Stimulated activated memory B cell treated with anti-CD40 and anti-IgM and Interleukin-4, amounts not matched to agents 10 μg/mL and 1 μg/mL and 100 μg/mL, for 72 hours (primary cell): ENCODE measurements at regions not wholly inside any gene's neighbourhood (a gene's known extent, or its start where the extent isn't known, plus 50 kb on each side); places are given as distances from the start of the nearest gene placed in this dataset.
"Not testable (repeated sequence)": the region's sequence is repeated elsewhere in the genome, so short reads cannot be mapped to it uniquely, and the experiment has no call there.

ENCODE experiments used
- ATAC-seq: fragments of 150-1000 bp; cut with Tn5 transposase; 2 replicates; pipeline ENCODE4 v1.10.0; 2021
- H3K27ac Mint-ChIP-seq: one replicate; pipeline ENCODE4 v1.8.0; 2022; ENCODE audit warnings: mild to moderate bottlenecking, mixed read lengths
- H3K27me3 Mint-ChIP-seq: one replicate; pipeline ENCODE4 v1.8.0; 2022; ENCODE audit warnings: mixed read lengths
- H3K36me3 Mint-ChIP-seq: one replicate; pipeline ENCODE4 v1.8.0; 2022; ENCODE audit warnings: mixed read lengths
- H3K4me1 Mint-ChIP-seq: one replicate; pipeline ENCODE4 v1.8.0; 2022; ENCODE audit warnings: mixed read lengths
- H3K4me3 Mint-ChIP-seq: one replicate; pipeline ENCODE4 v1.8.0; 2022; ENCODE audit warnings: mild to moderate bottlenecking, moderate library complexity, mixed read lengths
- H3K9me3 Mint-ChIP-seq: one replicate; pipeline ENCODE4 v1.8.0; 2022; ENCODE audit warnings: mixed read lengths

- Mint-ChIP-seq H3K27me3 (no peaks in the 10 kb centered on the region), H3K36me3 (no peaks in the 10 kb centered on the region), H3K27ac (no peak overlapping the region), H3K4me1 (no peaks in the 10 kb centered on the region), H3K9me3 (no peaks in the 10 kb centered on the region), H3K4me3 (no peak overlapping the region)
- no peak for ATAC-seq
Measured at GRCh38 chr2:216992056-216992675, 132.3 kb upstream of the TNP1 start.

- Mint-ChIP-seq H3K4me3 (no peak overlapping the region), H3K4me1 (no peaks in the 10 kb centered on the region), H3K36me3 (no peaks in the 10 kb centered on the region)
Measured at GRCh38 chr2:216991563-216991962, 131.7 kb upstream of the TNP1 start.

GRCh38 chr2:216989340-216990129 lies 129.7 kb upstream of the TNP1 start:
- no peaks in the 10 kb centered on the region for H3K27me3 Mint-ChIP-seq
- ATAC-seq = no peak
- no peaks in the 10 kb centered on the region for H3K36me3 Mint-ChIP-seq
- no peak overlapping the region for H3K4me3 Mint-ChIP-seq
- H3K4me1 Mint-ChIP-seq = no peaks in the 10 kb centered on the region
- no peaks in the 10 kb centered on the region for H3K9me3 Mint-ChIP-seq
- H3K27ac Mint-ChIP-seq = no peak overlapping the region

More at GRCh38 chr2:216991563-216991962, 131.7 kb upstream of the TNP1 start:
- no peak overlapping the region for H3K27ac Mint-ChIP-seq
- ATAC-seq = no peak
- no peaks in the 10 kb centered on the region for H3K9me3 Mint-ChIP-seq
- H3K27me3 Mint-ChIP-seq = no peaks in the 10 kb centered on the region

- Mint-ChIP-seq H3K4me3 (no peak overlapping the region), H3K9me3 (no peaks in the 10 kb centered on the region), H3K4me1 (no peaks in the 10 kb centered on the region), H3K36me3 (no peaks in the 10 kb centered on the region), H3K27ac (no peak overlapping the region), H3K27me3 (peaks cover 14% of the 10 kb centered on the region)
- ATAC-seq = no peak
Measured at GRCh38 chr2:216987252-216987821, 127.5 kb upstream of the TNP1 start.

- no peak for ATAC-seq
- H3K36me3 Mint-ChIP-seq = no peaks in the 10 kb centered on the region
- H3K4me1 Mint-ChIP-seq = no peaks in the 10 kb centered on the region
- H3K9me3 Mint-ChIP-seq = no peaks in the 10 kb centered on the region
- H3K27ac Mint-ChIP-seq = no peak overlapping the region
- H3K27me3 Mint-ChIP-seq = peaks cover 14% of the 10 kb centered on the region
- no peak overlapping the region for H3K4me3 Mint-ChIP-seq
Measured at GRCh38 chr2:216985658-216986141, 125.8 kb upstream of the TNP1 start.

GRCh38 chr2:216984937-216985336 lies 125.1 kb upstream of the TNP1 start:
- H3K4me1 Mint-ChIP-seq = no peaks in the 10 kb centered on the region
- H3K27ac Mint-ChIP-seq = no peak overlapping the region
- no peak for ATAC-seq
- H3K9me3 Mint-ChIP-seq = peaks cover under 1% of the 10 kb centered on the region
- no peak overlapping the region for H3K4me3 Mint-ChIP-seq
- H3K36me3 Mint-ChIP-seq = no peaks in the 10 kb centered on the region
- peaks cover 14% of the 10 kb centered on the region for H3K27me3 Mint-ChIP-seq

GRCh38 chr2:216981951-216982350 lies 122.1 kb upstream of the TNP1 start:
- H3K27ac Mint-ChIP-seq, ATAC-seq, H3K4me1 Mint-ChIP-seq, H3K4me3 Mint-ChIP-seq, H3K36me3 Mint-ChIP-seq, H3K9me3 Mint-ChIP-seq: not testable (repeated sequence)
- peaks cover 14% of the 10 kb centered on the region for H3K27me3 Mint-ChIP-seq

GRCh38 chr2:216980510-216980909 lies 120.6 kb upstream of the TNP1 start:
- not testable (repeated sequence) for H3K36me3 Mint-ChIP-seq, ATAC-seq, H3K4me1 Mint-ChIP-seq, H3K4me3 Mint-ChIP-seq, H3K27ac Mint-ChIP-seq, H3K9me3 Mint-ChIP-seq
- H3K27me3 Mint-ChIP-seq = peaks cover 14% of the 10 kb centered on the region

- Mint-ChIP-seq H3K36me3 (no peaks in the 10 kb centered on the region), H3K9me3 (peaks cover 6% of the 10 kb centered on the region), H3K27me3 (no peaks in the 10 kb centered on the region), H3K4me1 (no peaks in the 10 kb centered on the region), H3K27ac (no peak overlapping the region), H3K4me3 (no peak overlapping the region)
- peak; percentile 59 for ATAC-seq
Measured at GRCh38 chr2:216974321-216975302, 114.7 kb upstream of the TNP1 start.

- H3K4me1 Mint-ChIP-seq = no peaks in the 10 kb centered on the region
- H3K4me3 Mint-ChIP-seq = no peak overlapping the region
- H3K9me3 Mint-ChIP-seq = no peaks in the 10 kb centered on the region
- no peaks in the 10 kb centered on the region for H3K36me3 Mint-ChIP-seq
- no peak overlapping the region for H3K27ac Mint-ChIP-seq
- ATAC-seq = no peak
- H3K27me3 Mint-ChIP-seq = peaks cover 17% of the 10 kb centered on the region
Measured at GRCh38 chr2:216971593-216971992, 111.7 kb upstream of the TNP1 start.

GRCh38 chr2:216970359-216970915 lies 110.6 kb upstream of the TNP1 start:
- Mint-ChIP-seq H3K27ac (no peak overlapping the region), H3K4me1 (no peaks in the 10 kb centered on the region), H3K36me3 (no peaks in the 10 kb centered on the region), H3K4me3 (no peak overlapping the region), H3K9me3 (no peaks in the 10 kb centered on the region), H3K27me3 (peaks cover 17% of the 10 kb centered on the region)
- no peak for ATAC-seq

- no peaks in the 10 kb centered on the region for H3K36me3 Mint-ChIP-seq
- ATAC-seq = no peak
- no peaks in the 10 kb centered on the region for H3K4me1 Mint-ChIP-seq
- H3K27ac Mint-ChIP-seq = no peak overlapping the region
- H3K9me3 Mint-ChIP-seq = no peaks in the 10 kb centered on the region
- peaks cover 17% of the 10 kb centered on the region for H3K27me3 Mint-ChIP-seq
- H3K4me3 Mint-ChIP-seq = no peak overlapping the region
Measured at GRCh38 chr2:216967889-216968288, 108.0 kb upstream of the TNP1 start.

- Mint-ChIP-seq H3K36me3 (no peaks in the 10 kb centered on the region), H3K27me3 (no peaks in the 10 kb centered on the region), H3K4me3 (no peak overlapping the region), H3K4me1 (no peaks in the 10 kb centered on the region), H3K9me3 (peaks cover 3% of the 10 kb centered on the region), H3K27ac (no peak overlapping the region)
- ATAC-seq = no peak
Measured at GRCh38 chr2:216960671-216961268, 100.9 kb upstream of the TNP1 start.

- H3K36me3 Mint-ChIP-seq = no peaks in the 10 kb centered on the region
- H3K27ac Mint-ChIP-seq = no peak overlapping the region
- peaks cover 3% of the 10 kb centered on the region for H3K9me3 Mint-ChIP-seq
- no peak overlapping the region for H3K4me3 Mint-ChIP-seq
- no peak for ATAC-seq
- H3K4me1 Mint-ChIP-seq = no peaks in the 10 kb centered on the region
- no peaks in the 10 kb centered on the region for H3K27me3 Mint-ChIP-seq
Measured at GRCh38 chr2:216959433-216959832, 99.6 kb upstream of the TNP1 start.
